KG1 (cell line): ENCODE measurements at regions not wholly inside any gene's neighbourhood (a gene's known extent, or its start where the extent isn't known, plus 50 kb on each side); places are given as distances from the start of the nearest gene placed in this dataset.
"Not testable (repeated sequence)": the region's sequence is repeated elsewhere in the genome, so short reads cannot be mapped to it uniquely, and the experiment has no call there.

Experiments used
- DNase-seq: peaks from one replicate; lab custom pipeline; 2025; lab: John Stamatoyannopoulos, UW

DNA sequence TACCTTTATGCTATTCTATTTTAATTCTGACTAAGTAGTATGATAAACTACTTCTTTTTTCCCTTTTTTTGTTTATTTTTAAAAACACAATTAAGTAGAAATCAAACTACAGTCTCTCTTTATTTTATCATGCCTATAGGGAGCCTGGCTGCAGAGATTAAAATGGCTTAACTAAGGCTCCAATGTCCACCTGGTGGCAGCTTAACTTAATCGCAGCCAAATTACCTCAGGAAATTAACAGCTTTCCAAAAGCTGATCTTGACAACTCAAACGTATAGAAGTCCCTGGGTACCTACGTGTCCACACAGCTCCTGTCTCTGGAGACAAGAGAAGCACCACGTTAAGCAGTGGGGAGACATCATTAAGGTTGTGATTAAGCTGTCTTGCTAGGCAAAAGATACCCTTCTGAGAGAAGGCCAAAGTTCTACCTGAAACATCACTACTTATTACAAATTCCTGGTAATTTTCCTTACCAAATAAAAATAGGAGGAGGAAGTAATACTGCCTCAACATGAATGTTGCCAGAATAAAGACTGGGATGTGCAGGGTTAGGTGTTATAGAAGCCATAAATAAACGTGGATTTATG, 63.2 kb upstream of the SNX19 start:
- DNase-seq, result peak; percentile 5

DNA sequence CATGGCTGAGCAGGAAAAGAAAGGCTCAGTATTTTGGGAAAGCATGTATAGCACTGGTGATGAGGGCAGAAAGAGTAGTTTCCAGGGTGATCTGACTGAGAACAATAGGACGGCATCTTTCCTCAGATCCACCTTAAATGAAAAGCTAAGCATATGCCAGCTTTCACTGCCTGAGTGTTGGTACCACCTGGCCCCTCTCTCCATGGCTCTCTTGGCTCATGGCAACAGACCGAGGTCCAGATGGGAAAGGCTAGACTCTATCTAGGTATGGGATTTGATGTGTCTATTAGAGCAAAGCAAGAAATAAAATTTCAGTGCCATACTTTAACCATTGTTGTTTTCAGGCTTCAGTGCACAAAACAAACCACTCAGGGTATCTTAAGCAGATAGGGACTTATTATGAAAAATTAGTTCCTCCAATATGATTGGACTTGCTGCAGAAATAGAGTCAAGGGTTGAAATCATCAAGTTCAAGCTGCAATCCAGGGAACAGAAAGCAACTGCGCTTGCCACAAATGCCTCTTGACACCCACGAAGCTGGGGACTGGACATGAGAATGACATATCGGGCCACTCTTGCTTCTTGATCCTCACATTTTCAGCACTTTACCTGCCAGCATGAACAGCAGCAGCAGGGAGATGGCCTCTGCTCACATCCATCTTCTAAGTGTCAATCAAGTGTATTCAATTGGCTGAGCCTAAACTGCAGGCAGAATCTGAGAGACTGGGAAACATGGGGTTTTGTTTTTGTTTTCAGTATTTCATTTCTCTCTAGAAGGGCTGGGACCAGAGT, 64.0 kb upstream of the SNX19 start:
- no peak for DNase-seq

DNA sequence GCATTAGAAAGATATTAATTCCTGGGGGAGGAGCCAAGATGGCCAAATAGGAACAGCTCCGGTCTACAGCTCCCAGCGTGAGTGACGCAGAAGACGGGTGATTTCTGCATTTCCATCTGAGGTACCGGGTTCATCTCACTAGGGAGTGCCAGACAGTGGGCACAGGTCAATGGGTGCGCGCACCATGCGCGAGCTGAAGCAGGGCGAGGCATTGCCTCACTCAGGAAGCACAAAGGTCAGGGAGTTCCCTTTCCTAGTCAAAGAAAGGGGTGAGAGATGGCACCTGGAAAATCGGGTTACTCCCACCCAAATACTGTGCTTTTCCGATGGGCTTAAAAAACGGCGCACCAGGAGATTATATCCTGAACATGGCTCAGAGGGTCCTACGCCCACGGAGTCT, 68.0 kb upstream of the SNX19 start:
- DNase-seq, result not testable (repeated sequence)

DNA sequence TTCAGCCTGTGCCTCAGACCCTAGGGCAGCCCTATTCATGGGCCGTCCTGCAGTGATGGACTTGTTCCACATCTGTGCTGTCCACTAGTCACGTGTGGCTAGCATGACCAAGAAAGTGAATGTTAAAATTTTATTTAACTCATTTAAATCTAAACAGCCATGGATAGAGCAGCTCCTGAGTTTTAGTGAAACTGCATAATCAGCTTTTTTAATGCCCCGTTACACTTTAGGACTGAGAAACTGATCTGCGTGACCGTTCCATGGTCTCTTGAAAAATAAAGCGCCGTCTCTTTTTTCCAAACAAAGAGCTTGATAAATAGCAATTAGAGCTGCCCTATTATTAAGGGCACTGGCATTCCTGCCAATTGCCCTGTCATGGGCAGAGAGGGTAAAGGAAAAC, 76.5 kb upstream of the SNX19 start:
- DNase-seq, result no peak

DNA sequence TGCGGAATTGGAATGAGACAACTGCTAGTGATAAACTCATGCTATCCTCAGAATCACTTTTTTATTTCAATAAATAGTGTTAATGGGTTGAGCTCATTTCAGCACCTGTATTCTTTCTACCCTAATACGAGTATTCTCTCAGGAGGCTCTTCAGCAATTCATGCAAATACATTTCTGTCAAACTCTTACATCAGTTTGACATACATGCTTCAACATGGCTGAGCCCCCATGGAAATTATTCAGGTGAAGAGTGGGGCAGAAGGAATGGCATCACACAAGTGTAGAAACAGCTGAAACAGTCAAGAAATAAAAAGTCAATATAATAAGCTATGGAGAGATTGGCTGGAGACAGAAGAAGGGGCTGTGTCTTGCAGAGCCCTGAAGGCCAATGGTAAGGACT, 77.8 kb upstream of the SNX19 start:
- DNase-seq, result no peak

DNA sequence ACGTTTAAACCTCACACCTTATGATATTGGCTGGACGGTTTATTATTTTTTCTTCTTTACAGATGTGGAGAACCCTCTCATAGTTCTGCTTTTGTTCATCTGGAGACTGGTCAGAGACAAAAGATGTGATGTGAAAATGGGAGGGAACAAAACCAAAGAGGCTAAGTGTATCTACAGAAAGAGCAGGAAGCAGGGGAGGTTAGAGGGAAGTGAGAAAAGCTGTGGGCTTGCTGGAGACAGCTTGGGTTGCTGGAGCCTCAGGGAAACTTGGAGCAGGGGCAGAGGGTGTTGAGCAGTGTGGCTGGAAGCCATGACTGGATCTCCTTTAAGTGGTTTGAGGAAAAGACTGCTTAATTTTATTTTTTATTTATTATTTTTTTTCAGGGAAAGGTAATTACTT, 79.0 kb upstream of the SNX19 start:
- no peak for DNase-seq

DNA sequence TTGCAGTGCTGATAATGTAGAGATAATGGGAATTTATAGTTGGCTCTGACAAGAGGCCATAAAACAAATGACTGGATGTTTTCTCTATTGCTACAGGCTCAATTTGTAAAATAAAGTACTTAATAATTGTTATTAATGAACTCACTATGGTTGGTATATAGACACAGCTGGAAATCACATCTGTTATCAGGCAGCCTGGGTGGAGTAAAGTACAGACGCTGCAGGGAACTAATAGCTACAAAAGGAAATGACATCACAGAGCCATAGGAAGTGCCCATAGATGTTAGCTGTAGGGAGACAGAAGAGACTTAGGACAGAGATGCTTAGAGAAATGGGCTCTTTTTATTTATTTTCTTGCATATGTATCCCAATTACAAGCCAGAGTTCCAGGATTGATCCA, 81.0 kb upstream of the SNX19 start:
- DNase-seq, result no peak

DNA sequence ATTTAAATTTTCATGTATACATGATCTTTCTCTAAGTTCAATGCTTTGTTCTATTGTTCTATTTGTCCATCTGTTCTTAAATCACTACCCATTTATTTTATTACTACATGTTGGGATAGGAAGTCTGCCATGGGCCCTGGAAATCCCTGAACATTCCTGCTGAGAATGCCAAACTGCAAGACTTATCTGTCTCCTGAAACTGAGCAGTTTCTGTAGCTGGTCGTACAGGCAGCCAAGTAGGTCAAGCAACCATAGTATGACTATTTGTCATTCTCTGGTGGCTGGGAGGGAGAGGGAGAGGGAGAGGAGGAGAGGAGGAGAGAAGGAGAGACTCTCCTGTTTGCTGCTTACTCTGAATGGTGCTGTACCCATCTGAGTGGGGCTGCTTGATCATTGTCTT, 82.8 kb upstream of the SNX19 start:
- DNase-seq, result no peak

DNA sequence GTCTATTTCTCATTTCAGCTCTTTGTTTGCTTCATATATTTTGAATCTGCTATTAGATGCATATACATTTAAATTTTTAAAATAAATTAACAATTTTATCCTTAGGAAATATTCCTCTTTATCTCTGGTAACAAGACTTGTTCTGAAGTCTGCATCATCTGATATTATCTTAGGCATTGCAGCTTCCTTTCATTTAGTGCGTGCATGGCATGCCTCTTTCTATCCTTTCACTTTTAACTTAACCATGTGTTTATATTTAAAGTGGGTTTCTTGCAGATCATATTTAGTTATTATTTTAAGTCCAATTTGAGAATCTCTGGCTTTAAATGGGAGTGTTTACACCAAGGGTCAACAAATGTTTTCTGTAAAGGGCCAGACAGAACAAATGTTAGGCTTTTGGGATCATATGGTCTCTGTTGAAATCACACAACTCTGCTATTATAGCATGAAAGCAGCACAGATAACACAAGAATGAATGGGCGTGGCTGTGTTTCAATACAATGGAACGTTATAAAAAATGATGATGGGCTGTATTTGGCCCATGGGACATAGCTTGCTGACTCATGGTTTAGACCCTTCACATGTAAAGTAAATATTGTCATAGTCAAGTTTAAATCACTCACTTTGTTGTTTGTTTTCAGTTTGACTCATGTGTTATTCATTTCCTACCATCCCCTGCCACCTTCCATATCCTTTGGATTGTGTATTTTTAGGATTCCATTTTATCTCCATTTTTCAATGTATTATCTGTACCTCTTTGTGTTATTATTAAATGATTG, 83.9 kb upstream of the SNX19 start:
- DNase-seq, result no peak

DNA sequence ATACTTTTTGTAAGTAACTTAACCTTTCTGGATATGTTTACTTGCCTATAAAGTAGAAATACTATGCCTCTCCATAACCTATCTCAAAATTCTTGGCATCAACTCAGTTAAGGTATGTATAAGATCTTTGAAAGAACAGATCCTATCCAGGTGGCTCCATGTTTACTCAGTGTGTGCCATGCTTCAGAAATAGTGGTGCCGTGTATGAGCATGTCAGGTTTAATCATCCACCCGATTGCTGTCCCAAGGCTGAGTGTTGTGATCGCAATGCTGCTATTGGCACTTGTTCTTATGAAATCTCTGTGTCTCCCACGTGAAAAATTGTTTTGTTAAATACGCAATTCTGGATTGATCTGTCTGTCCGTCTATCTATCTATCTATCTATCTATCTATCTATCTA, 85.9 kb upstream of the SNX19 start:
- no peak for DNase-seq

DNA sequence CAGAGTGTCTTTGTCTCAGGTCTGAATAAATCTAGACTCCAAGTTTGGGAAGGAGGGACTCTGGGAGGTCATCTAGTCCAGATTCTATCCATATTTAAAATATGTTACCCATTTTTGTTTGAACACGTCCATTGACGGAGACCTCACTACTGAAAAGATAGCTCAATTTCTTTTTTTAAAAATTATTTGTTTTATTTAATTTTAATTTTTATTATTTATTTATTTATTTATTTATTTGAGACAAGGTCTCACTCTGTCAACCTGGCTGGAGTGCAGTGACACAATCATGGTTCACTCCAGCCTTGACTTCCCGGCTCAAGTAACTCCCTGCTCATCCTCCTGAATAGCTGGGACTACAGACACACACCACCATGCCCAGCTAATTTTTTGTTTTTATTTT, 89.5 kb upstream of the SNX19 start:
- DNase-seq, result no peak

DNA sequence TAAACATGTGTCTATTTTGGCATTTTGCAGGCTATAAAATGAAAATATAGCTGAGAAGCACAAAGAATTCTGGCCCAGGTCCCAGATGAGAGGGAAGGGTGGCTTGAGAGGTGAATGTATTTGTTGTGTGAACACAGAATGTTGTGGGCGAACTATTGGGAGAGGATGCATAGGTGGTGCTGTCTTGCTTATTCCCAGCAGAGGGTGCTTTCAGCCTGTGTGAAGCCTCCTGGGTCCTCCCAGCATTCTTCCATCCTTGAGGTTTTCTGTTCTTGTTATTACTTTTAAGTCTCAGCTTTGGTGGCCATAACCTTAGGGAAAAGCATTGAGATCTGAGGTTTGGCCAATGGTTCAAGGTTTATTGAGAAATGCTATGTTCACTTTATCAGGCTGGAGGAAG, 108.7 kb upstream of the SNX19 start:
- DNase-seq, result no peak

DNA sequence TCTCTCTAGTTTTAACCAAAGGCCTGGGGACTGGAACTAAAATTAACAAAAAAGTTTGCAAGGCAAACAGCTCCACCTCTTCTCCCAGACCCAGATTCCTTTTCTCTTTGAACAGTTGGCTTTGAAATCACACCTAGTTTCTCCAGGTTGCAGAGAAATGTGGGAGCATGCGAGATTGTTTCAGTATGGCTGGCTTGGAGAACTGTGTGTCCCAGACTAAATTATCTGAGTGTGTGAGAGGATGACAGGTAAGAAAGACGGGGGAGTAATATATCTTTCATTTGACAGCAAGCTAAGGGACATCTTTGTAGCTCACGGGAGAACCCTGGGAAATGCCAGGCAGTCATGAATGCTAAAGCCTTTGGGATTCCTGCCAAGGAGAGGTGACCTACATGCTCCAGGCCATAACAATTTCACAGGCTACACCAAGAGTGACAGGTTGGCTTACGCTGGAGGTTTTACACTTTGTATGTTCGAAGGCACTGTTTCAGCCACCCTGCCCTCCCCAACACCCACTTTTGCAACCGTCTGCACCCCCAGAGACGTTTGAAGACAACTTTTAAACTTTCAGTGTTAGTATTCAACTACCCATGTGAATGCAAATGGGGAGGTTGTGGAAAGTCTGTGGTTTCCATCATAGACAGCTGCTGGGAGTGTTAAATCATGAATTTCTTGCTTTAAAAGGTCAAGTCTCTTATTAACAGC, 109.3 kb upstream of the SNX19 start:
- DNase-seq, result no peak

DNA sequence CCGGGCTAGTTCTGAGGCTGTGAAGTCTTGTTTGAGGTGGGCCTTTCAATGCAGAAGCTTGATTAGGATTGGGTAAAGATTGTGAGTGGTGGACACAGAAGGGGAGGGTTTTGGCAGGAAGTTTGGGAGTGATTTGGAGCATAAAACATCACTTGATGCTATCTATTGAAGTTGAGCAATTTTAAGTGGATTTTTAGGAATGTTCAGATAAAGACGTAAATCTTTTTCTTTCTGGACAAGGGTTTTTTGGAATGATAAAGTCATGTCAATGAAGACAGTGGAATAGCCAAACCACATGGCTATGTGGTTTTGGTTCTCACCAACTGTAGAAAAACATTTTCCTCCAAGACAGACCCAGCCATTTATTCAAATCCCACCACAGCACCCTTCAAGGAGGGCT, 111.2 kb upstream of the SNX19 start:
- no peak for DNase-seq

DNA sequence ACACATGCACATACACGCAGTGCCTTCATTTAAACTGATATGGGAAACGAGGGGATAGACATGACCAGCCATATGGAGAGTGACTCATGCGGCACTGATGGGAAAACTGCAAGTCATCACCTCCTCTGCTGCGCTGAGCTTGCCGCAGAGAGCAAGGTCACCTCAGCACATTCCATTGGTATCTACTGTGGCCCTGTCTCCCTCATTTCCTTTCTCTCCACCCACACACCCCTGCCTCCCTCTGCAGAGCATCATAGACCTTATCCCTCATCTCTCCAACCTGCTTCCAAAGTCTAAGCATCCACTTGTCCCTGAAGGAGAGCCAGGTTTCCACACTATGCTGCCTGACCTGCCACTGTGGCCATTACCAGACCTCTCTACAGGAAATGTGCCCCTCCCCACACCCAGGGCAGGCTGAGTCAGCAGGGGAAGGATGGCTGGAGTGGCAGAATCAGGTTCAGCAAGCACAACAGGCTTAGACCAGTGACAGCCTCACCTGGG, 116.9 kb upstream of the SNX19 start:
- no peak for DNase-seq

DNA sequence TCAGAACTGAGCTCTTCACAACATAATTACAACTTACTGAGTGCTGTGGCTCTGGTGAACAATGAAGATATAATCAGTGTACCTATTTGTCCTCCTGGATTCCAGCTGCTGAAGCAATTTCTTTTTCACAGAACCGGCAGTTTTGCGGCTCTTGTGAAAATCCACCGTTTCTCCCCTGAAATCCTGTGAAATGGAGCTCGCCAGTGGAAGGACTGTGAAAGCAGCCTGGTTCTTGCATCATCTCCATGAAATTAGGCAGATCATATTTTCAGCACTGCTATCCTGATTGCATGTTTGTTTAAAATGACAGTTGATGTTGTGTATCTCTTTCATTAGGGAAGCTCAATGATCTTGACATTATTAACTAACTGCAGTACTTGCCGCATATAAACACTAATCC, 120.2 kb upstream of the SNX19 start:
- no peak for DNase-seq

DNA sequence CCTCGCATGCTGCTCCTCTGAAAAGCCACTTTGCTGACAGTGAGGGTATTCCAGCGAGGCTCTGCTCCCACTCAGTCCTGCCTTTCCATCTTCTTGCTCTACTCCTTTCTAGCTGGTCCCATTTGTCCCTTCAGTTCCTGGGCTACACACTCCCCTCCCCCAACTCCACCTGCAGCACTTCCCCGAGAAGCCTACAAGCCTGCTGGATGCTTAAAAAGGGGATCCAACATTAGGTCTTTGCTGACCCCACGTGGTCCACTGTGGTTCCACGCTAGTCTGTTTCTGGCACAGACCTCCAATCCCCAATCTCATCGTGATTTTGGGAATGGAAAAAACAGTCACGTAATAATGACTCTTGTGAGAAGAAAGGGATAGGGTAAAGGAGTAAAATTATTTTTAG, 121.6 kb upstream of the SNX19 start:
- no peak for DNase-seq

DNA sequence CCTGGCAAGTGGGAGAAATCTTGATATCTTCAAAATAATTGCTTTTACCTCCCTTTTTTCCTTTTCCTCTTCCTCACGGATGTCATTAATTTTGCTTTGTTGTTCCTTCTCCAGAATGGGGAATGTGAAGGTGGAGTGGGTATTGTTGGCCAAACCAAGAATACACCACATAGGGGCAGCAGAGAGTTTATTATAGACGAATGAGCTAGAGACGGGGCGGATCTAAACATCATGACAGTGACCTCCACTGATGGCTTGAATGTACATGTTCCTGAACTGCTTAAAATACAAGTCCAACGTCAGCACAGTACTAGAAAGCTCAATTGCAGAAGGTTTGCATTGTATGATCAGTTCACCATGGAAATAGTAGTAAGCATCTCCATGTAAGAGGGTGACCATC, 122.3 kb upstream of the SNX19 start:
- DNase-seq, result no peak

DNA sequence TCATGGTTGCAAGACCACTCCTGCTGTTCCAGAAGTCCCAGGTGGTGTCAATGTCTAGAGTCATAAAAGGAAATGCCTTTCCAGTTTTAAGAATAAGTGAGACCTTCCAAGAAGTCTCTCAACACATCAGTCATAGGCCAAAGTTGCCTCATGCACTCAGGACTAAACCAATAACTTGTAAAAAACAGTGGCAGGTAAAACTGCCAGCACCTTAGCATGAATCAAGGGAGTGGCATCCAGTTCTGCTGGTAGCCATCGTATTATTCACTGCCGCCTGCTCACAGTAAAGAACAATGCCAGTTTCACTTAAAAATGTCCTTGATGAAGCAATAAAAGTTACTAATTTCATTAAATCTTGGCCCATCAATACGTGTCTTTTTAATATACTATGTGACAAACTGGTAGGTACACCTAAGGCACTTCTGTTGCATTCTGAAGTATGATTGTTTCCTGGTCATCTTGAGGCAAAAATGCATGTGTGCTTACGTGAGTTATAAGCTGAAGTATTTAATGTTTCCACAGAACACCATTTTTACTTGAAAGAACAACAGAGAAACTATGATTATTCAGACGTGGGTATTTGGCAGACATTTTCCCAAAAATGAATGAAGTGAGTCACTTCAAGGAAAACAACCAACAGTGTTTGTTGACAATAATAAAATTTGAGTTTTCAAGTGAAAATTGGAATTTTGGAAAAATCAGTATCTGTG, 125.2 kb upstream of the SNX19 start:
- DNase-seq, result no peak

DNA sequence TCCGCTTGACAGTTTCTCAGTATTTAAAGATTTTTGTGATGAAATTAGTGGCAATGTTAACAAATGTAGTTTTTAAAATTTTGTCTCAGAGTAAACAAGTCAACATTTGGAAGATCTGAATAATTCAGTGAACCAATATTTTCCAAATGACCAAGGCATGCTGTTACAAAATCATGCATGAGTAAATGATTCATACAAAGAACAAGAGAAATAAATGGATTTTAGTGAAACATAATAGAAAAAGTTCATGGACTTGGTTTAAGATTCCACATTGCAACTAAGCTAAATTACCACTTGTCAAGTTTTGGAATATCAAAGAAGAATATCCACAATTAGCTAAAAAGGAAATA, 125.7 kb upstream of the SNX19 start:
- no peak for DNase-seq

DNA sequence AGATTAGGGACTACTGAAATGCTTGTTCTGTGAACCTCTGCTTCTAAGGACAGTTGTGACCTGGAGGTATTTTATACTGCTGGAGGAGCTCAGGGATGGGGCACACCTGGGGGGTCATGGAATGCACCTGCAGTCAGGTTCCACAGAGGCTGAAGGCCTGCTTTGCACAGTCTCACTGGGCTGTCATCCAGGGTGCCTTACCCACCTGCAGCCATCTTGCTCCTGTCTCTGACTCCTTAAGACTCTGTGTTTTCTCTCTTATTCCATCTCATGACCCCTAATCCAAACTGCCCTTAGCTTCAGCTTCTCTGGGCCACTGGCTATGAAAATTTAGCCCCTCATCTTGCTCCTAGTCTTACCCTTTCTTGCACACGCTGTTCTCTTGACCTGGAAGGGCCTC, 127.0 kb upstream of the SNX19 start:
- DNase-seq, result no peak

DNA sequence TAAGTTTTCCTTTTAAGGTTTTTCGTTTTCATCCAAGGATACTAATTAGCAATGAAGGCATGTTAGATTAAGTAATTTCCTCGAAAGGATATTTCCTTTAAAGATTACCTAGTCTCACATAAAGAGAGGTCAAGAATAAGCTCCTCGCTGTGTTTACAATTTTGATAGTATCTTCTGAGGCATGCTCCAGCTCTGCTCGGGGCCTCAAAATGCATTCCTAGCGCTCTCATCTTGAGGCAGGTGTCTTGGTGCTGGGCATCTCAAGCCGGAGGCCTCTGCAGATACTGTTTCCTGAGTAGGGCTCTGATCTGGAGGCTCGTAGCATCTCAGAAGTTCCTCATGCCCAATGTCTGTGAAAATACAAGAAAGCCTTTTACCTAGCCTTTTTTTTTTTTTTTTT, 128.6 kb upstream of the SNX19 start:
- no peak for DNase-seq
